ENCODE measurements at regions not wholly inside any gene's neighbourhood (a gene's known extent, or its start where the extent isn't known, plus 50 kb on each side); places are given as distances from the start of the nearest gene placed in this dataset.

- DNase-seq: no peak
- Histone ChIP-seq H3K4me3 (no peak overlapping the region), H3K4me1 (no peaks in the 10 kb centered on the region), H3K27me3 (ENCODE audit: low read depth) (no peaks in the 10 kb centered on the region), H3K9me3 (no peaks in the 10 kb centered on the region), H3K36me3 (no peaks in the 10 kb centered on the region), H3K27ac (no peak overlapping the region)
- intact Hi-C loops (cut with DNase I): no loop called here
- ATAC-seq: no peak
- TF ChIP-seq CTCF (IDR thresholded peaks at IDR 0.05): no peak
Observed at GRCh38 chr16:52929478-52930400, 123.0 kb downstream of the CHD9NB start.

GRCh38 chr16:52928955-52929354, 123.7 kb downstream of the CHD9NB start:
- no peaks in the 10 kb centered on the region for H3K36me3 ChIP-seq
- no peak for TF ChIP-seq CTCF (IDR thresholded peaks at IDR 0.05)
- DNase-seq (no peak), ATAC-seq (no peak)
- intact Hi-C loops (cut with DNase I): no loop called here
- H3K27me3 ChIP-seq (ENCODE audit: low read depth): no peaks in the 10 kb centered on the region
- H3K27ac ChIP-seq: no peak overlapping the region
- H3K9me3 ChIP-seq: no peaks in the 10 kb centered on the region
- H3K4me1 ChIP-seq: no peaks in the 10 kb centered on the region
- no peak overlapping the region for H3K4me3 ChIP-seq

GRCh38 chr16:52925143-52925542, 127.6 kb downstream of the CHD9NB start:
- no peak for TF ChIP-seq CTCF (IDR thresholded peaks at IDR 0.05)
- H3K27ac ChIP-seq: no peak overlapping the region
- H3K4me3 ChIP-seq: no peak overlapping the region
- no peak for ATAC-seq
- H3K4me1 ChIP-seq: no peaks in the 10 kb centered on the region
- intact Hi-C loops (cut with DNase I): no loop called here
- H3K27me3 ChIP-seq (ENCODE audit: low read depth): no peaks in the 10 kb centered on the region
- no peaks in the 10 kb centered on the region for H3K36me3 ChIP-seq
- no peak for DNase-seq
- no peaks in the 10 kb centered on the region for H3K9me3 ChIP-seq

GRCh38 chr16:52924162-52924561, 128.5 kb downstream of the CHD9NB start:
- Histone ChIP-seq H3K9me3 (no peaks in the 10 kb centered on the region), H3K4me3 (no peak overlapping the region), H3K27ac (no peak overlapping the region), H3K27me3 (ENCODE audit: low read depth) (no peaks in the 10 kb centered on the region), H3K4me1 (no peaks in the 10 kb centered on the region), H3K36me3 (no peaks in the 10 kb centered on the region)
- ATAC-seq (no peak), DNase-seq (no peak)
- intact Hi-C loops (cut with DNase I): no loop called here
- TF ChIP-seq CTCF (IDR thresholded peaks at IDR 0.05): no peak

GRCh38 chr16:52921104-52921503, 131.6 kb downstream of the CHD9NB start:
- DNase-seq (no peak), ATAC-seq (no peak)
- H3K4me1 ChIP-seq: no peaks in the 10 kb centered on the region
- TF ChIP-seq CTCF (IDR thresholded peaks at IDR 0.05): no peak
- H3K27me3 ChIP-seq (ENCODE audit: low read depth): no peaks in the 10 kb centered on the region
- no peaks in the 10 kb centered on the region for H3K36me3 ChIP-seq
- H3K27ac ChIP-seq: no peak overlapping the region
- H3K9me3 ChIP-seq: no peaks in the 10 kb centered on the region
- no peak overlapping the region for H3K4me3 ChIP-seq
- intact Hi-C loops (cut with DNase I): no loop called here

Measured in lower lobe of right lung (tissue), 2 donors.